HG03457 (cell line): ENCODE measurements at regions not wholly inside any gene's neighbourhood (a gene's known extent, or its start where the extent isn't known, plus 50 kb on each side); places are given as distances from the start of the nearest gene placed in this dataset.
A peak's percentile ranks its signal among the peaks of the same experiment; 100 is the strongest.

Experiments
- ATAC-seq: cut with Tn5 transposase; IDR thresholded peaks from one replicate; pipeline ENCODE4 v1.9.1; 2021; ENCODE audit warnings: moderate number of reproducible peaks; ENCODE audit not compliant: unreplicated experiment

GRCh38 chr10:61319386-61320256 lies 133.6 kb downstream of the TMEM26 start:
- no peak for ATAC-seq

- no peak for ATAC-seq
These were observed 134.8 kb downstream of the TMEM26 start for GRCh38 chr10:61318429-61318828.

- ATAC-seq: no peak
These were observed 135.5 kb downstream of the TMEM26 start for GRCh38 chr10:61317706-61318105.

- no peak for ATAC-seq
These were observed 136.4 kb downstream of the TMEM26 start for GRCh38 chr10:61316676-61317265.

GRCh38 chr10:61314273-61314672 lies 138.9 kb downstream of the TMEM26 start:
- no peak for ATAC-seq

- ATAC-seq: no peak
These were observed 139.7 kb downstream of the TMEM26 start for GRCh38 chr10:61313460-61313859.

GRCh38 chr10:61304746-61305145 lies 148.4 kb downstream of the TMEM26 start:
- no peak for ATAC-seq

- no peak for ATAC-seq
These were observed 151.1 kb downstream of the TMEM26 start for GRCh38 chr10:61302124-61302523.

- no peak for ATAC-seq
These were observed 151.6 kb downstream of the TMEM26 start for GRCh38 chr10:61301575-61301974.

GRCh38 chr10:61299841-61300240 lies 153.3 kb downstream of the TMEM26 start:
- no peak for ATAC-seq

- ATAC-seq: no peak
These were observed 154.0 kb downstream of the TMEM26 start for GRCh38 chr10:61299156-61299555.

- ATAC-seq: no peak
These were observed 155.0 kb downstream of the TMEM26 start for GRCh38 chr10:61298194-61298593.

- ATAC-seq: no peak
These were observed 157.0 kb downstream of the TMEM26 start for GRCh38 chr10:61296161-61296560.

GRCh38 chr10:61294131-61294530 lies 159.1 kb downstream of the TMEM26 start:
- no peak for ATAC-seq

- no peak for ATAC-seq
These were observed 163.4 kb downstream of the TMEM26 start for GRCh38 chr10:61289813-61290212.

- peak; percentile 100 for ATAC-seq
These were observed 166.5 kb downstream of the TMEM26 start for GRCh38 chr10:61286686-61287085.

- ATAC-seq: no peak
These were observed 167.4 kb downstream of the TMEM26 start for GRCh38 chr10:61285749-61286148.

- no peak for ATAC-seq
These were observed 168.8 kb downstream of the TMEM26 start for GRCh38 chr10:61284222-61284890.

- ATAC-seq: no peak
These were observed 169.5 kb downstream of the TMEM26 start for GRCh38 chr10:61283481-61284221.

GRCh38 chr10:61283066-61283465 lies 170.1 kb downstream of the TMEM26 start:
- no peak for ATAC-seq

GRCh38 chr10:61280303-61280702 lies 172.9 kb downstream of the TMEM26 start:
- no peak for ATAC-seq
